GM19035 (cell line): ENCODE measurements at regions not wholly inside any gene's neighbourhood (a gene's known extent, or its start where the extent isn't known, plus 50 kb on each side); places are given as distances from the start of the nearest gene placed in this dataset.
"Not testable (repeated sequence)": the region's sequence is repeated elsewhere in the genome, so short reads cannot be mapped to it uniquely, and the experiment has no call there.

ENCODE experiments used
- ATAC-seq: cut with Tn5 transposase; IDR thresholded peaks from one replicate; pipeline ENCODE4 v1.9.1; 2021; ENCODE audit not compliant: unreplicated experiment

DNA sequence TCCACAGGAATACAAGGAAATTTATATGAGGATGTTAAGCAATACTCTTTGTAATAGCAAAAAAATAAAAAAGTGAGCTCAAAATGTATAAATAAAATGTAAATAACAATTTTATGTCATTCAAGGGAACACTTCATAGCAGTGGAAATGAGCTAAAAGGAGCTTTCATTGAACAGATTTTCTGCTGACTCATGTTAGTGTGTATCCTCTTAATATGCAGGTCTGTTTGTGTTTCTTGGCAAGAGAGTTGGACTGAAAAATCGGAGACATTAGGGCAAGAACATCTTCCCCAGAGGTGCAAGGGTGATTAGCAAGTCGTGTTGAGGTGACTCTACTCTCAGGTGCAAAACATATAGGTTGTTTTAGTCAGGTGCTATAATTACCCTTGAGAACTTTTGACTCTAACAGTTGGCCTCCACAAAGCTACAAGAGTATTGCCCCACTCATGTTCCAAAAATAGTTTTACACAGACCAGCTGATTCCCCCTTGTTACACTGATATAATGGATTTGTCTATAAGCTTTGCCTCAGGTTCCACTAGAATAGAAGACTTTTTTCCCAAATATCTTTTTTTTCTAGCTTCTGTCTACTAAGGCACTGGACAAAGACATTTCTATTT, 702.9 kb downstream of the TENT5A start:
- ATAC-seq = no peak

GRCh38 chr6:81031416-81031815, 721.1 kb downstream of the TENT5A start:
- ATAC-seq = no peak

- no peak for ATAC-seq
Measured at GRCh38 chr6:81026041-81026553, 726.4 kb downstream of the TENT5A start.

GRCh38 chr6:81023709-81024108, 728.8 kb downstream of the TENT5A start:
- no peak for ATAC-seq

- no peak for ATAC-seq
Measured at GRCh38 chr6:81023007-81023582, 729.4 kb downstream of the TENT5A start.

DNA sequence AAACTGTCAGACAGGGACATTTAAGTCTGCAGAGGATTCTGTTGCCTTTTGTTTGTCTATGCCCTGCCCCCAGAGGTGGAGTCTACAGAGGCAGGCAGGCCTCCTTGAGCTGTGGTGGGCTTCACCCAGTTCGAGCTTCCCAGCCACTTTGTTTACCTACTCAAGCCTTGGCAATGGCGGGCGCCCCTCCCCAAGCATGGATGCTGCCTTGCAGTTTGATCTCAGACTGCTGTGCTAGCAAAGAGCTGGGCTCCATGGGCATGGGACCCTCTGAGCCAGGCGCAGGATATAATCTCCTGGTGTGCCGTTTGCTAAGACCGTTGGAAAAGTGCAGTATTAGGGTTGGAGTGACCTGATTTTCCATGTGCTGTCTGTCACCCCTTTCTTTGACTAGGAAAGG, 734.9 kb downstream of the TENT5A start:
- ATAC-seq = not testable (repeated sequence)

GRCh38 chr6:81003894-81004293, 748.6 kb downstream of the TENT5A start:
- no peak for ATAC-seq

GRCh38 chr6:81003156-81003555, 749.3 kb downstream of the TENT5A start:
- no peak for ATAC-seq

DNA sequence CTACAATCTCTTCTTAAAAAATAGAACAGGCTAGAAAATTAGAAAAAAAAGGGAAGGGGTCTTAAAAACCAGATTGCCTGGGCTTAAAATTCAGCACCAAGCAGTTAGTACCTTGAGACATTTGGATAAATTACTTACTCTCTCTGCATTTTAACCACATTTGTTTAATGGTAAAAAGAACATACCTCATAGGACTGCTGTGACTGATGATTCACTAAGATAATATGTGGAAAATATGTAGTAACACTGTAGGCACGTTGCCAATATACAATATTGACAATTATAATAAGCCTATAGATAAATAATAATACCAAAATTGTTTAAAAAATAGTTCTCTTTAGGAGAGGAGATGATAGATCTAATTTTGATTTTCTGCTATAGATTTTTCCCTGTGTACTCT, 750.4 kb downstream of the TENT5A start:
- ATAC-seq = no peak

DNA sequence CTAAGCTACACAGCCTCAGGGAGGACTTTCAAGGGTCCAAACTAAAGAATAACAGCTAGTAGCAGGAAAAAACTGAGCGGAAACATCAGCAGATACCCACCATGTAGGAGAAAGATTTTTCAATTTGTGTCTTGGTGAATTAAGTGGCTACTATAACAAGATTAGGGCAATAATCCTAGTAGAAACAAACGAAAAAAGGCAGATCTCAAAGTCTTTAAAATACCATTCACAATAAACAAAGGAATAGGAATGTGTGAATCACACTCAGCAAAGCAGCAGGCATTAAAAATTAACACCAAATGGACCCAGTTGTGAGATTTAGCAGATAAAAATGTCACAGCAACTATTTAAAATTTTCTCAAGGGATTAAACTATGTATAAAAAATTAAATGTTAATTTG, 761.2 kb downstream of the TENT5A start:
- ATAC-seq = no peak

DNA sequence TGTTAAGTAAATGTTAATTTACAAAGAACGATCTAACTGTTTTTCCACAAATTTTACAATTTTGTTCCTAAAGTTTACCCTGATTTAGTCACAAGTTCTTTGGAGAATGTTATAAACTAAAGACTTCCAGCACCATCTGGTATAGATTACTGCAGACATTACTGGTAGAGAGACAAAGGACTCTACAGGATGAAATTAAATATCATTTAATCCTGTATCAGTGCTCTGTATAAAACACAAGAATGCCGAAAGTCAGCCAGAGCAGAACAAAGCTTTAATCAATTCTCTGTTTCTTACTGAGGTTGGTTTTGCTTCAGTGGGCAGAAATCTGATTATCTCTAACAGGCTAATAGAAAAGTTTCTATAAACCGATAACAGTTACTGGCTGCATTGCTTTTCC, 763.6 kb downstream of the TENT5A start:
- ATAC-seq = no peak

- ATAC-seq = no peak
Measured at GRCh38 chr6:80988286-80988685, 764.2 kb downstream of the TENT5A start.

DNA sequence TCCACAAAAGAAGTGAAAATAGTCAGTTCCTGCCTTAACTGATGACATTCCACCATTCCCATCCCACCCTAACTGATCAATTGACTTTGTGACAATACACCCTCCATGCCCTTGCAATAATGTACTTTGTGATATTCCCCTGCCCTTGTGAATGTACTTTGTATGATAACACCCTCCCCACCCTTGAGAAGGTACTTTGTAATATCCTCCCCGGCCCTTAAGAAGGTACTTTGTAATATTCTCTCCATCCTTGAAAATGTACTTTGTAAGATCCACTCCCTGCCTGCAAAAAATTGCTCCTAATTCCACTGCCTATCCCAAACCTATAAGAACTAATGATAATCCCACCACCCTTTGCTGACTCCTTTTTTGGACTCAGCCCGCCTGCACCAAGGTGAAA, 771.3 kb downstream of the TENT5A start:
- not testable (repeated sequence) for ATAC-seq

GRCh38 chr6:80976336-80976735, 776.1 kb downstream of the TENT5A start:
- ATAC-seq = no peak

DNA sequence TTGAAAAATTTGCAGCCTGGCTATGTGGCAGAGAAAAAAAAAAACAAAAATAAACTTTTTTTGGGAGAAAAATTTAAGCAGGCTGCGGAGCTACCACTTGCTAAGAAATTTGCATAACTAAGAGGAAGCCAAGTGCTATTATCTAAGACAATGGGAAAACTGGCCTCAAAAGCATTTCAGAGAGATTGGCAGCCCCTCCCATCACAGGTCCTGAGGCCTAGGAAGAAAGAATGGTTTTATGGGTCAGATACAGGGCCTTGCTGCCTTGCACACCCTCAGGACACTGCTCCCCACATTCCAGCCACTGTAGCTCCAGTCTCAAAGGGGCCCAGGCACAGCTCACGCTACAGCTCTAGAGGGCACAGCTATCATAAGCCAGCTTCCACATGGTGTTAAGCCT, 777.9 kb downstream of the TENT5A start:
- ATAC-seq = no peak

GRCh38 chr6:80969439-80969838, 783.0 kb downstream of the TENT5A start:
- ATAC-seq = no peak

GRCh38 chr6:80967609-80968008, 784.9 kb downstream of the TENT5A start:
- ATAC-seq = no peak

GRCh38 chr6:80962382-80962781, 790.1 kb downstream of the TENT5A start:
- no peak for ATAC-seq

- no peak for ATAC-seq
Measured at GRCh38 chr6:80961166-80961565, 791.3 kb downstream of the TENT5A start.

GRCh38 chr6:80959034-80959433, 793.4 kb downstream of the TENT5A start:
- ATAC-seq = no peak

DNA sequence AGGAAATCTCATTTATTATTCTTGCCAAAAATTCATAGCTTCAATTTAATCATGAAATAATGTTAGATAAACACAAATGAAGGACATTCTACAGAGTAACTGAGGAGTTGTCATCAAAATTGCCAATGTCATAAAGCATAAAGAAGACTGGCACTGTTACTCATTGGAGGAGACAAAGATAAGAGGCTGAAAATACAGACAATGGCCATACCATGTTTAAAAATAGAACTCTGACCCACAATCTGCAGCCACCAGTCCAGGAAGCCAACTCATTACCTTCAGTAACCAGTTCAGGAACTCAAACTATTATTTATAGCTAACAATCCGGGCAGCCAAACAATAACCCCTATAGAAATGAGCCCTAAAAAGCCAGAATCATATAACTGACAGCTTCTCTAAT, 795.6 kb downstream of the TENT5A start:
- ATAC-seq = no peak

DNA sequence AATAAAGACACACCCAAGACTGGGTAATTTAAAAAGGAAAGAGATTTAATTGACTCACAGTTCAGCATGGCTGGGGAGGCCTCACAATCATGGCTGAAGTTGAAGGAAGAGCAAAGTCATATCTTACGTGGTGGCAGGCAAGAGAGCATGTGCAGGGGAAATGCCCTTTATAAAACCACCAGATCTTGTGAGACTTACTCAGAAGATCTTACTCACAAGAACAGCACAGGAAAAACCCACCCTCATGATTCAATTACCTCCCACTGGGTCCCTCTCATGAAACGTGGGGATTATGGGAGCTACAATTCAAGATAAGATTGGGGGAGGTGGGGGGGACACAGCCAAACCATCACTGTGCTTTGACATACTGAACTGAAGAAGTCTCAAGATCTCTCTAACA, 800.0 kb downstream of the TENT5A start:
- not testable (repeated sequence) for ATAC-seq

- no peak for ATAC-seq
Measured at GRCh38 chr6:80946402-80946801, 806.1 kb downstream of the TENT5A start.
